ENCODE measurements at regions not wholly inside any gene's neighbourhood (a gene's known extent, or its start where the extent isn't known, plus 50 kb on each side); places are given as distances from the start of the nearest gene placed in this dataset.

GRCh38 chrX:97790850-97791249 is 907.1 kb downstream of the RPA4 start:
- no peak for TF ChIP-seq CTCF (IDR thresholded peaks at IDR 0.05)
- H3K9me3 ChIP-seq (ENCODE audit: control insufficient read depth, insufficient read depth, low read length), result no peaks in the 10 kb centered on the region
- no peaks in the 10 kb centered on the region for H3K27me3 Mint-ChIP-seq (ENCODE audit: low read depth in 2 of 2)
- H3K36me3 ChIP-seq (ENCODE audit: control insufficient read depth, insufficient read depth, low read length), result no peaks in the 10 kb centered on the region
- no peaks in the 10 kb centered on the region for H3K36me3 Mint-ChIP-seq
- intact Hi-C loops (cut with micrococcal nuclease), result no loop called here
- H3K4me3 Mint-ChIP-seq, result no peak overlapping the region
- DNase-seq (no peak), ATAC-seq (peak in 1 of 3 donors; percentile 39)
- H3K27ac Mint-ChIP-seq, result no peak overlapping the region
- WGBS (ENCODE audit: insufficient coverage), result no CpG with 5 or more reads among the region's 1 CpG
- no peaks in the 10 kb centered on the region for H3K4me1 ChIP-seq (ENCODE audit: control insufficient read depth, insufficient read depth, low read length)
- H3K27ac ChIP-seq (ENCODE audit: low read length), result no peak overlapping the region
- H3K4me1 Mint-ChIP-seq, result peaks cover 0 to 9% of the 10 kb centered on the region in 2 donors
- no peak overlapping the region for H3K4me3 ChIP-seq (ENCODE audit: low read length)
- H3K9me3 Mint-ChIP-seq, result peaks cover 2 to 6% of the 10 kb centered on the region in 2 donors
- H3K27me3 ChIP-seq (ENCODE audit: control insufficient read depth, insufficient read depth, low read length), result no peaks in the 10 kb centered on the region

- no peak overlapping the region for H3K27ac ChIP-seq (ENCODE audit: low read length)
- TF ChIP-seq CTCF (IDR thresholded peaks at IDR 0.05), result no peak
- 94% methylated on average over 2 of the region's 2 CpGs for WGBS (ENCODE audit: insufficient coverage)
- H3K36me3 ChIP-seq (ENCODE audit: control insufficient read depth, insufficient read depth, low read length), result no peaks in the 10 kb centered on the region
- no peak overlapping the region for H3K4me3 ChIP-seq (ENCODE audit: low read length)
- no peaks in the 10 kb centered on the region for H3K27me3 Mint-ChIP-seq (ENCODE audit: low read depth in 2 of 2)
- no peaks in the 10 kb centered on the region for H3K4me1 Mint-ChIP-seq
- no peak for ATAC-seq
- no peaks in the 10 kb centered on the region for H3K4me1 ChIP-seq (ENCODE audit: control insufficient read depth, insufficient read depth, low read length)
- H3K36me3 Mint-ChIP-seq, result no peaks in the 10 kb centered on the region
- H3K9me3 Mint-ChIP-seq, result peaks cover 0 to 3% of the 10 kb centered on the region in 2 donors
- H3K4me3 Mint-ChIP-seq, result no peak overlapping the region
- DNase-seq, result no peak
- intact Hi-C loops (cut with micrococcal nuclease), result no loop called here
- no peaks in the 10 kb centered on the region for H3K27me3 ChIP-seq (ENCODE audit: control insufficient read depth, insufficient read depth, low read length)
- H3K9me3 ChIP-seq (ENCODE audit: control insufficient read depth, insufficient read depth, low read length), result no peaks in the 10 kb centered on the region
- H3K27ac Mint-ChIP-seq, result no peak overlapping the region
Measured at GRCh38 chrX:97797076-97797475, 913.4 kb downstream of the RPA4 start.

GRCh38 chrX:97806238-97806637 is 922.5 kb downstream of the RPA4 start:
- Histone ChIP-seq H3K27ac (ENCODE audit: low read length) (no peak overlapping the region), H3K9me3 (ENCODE audit: control insufficient read depth, insufficient read depth, low read length) (no peaks in the 10 kb centered on the region), H3K4me3 (ENCODE audit: low read length) (no peak overlapping the region), H3K27me3 (ENCODE audit: control insufficient read depth, insufficient read depth, low read length) (no peaks in the 10 kb centered on the region), H3K36me3 (ENCODE audit: control insufficient read depth, insufficient read depth, low read length) (no peaks in the 10 kb centered on the region), H3K4me1 (ENCODE audit: control insufficient read depth, insufficient read depth, low read length) (no peaks in the 10 kb centered on the region)
- Mint-ChIP-seq H3K27ac (no peak overlapping the region), H3K36me3 (no peaks in the 10 kb centered on the region), H3K27me3 (ENCODE audit: low read depth in 2 of 2) (no peaks in the 10 kb centered on the region), H3K4me3 (no peak overlapping the region), H3K9me3 (peaks cover 2 to 6% of the 10 kb centered on the region in 2 donors), H3K4me1 (no peaks in the 10 kb centered on the region)
- DNase-seq, result no peak
- ATAC-seq, result no peak
- intact Hi-C loops (cut with micrococcal nuclease), result no loop called here
- no peak for TF ChIP-seq CTCF (IDR thresholded peaks at IDR 0.05)
- WGBS (ENCODE audit: insufficient coverage), result 94% methylated on average over 3 of the region's 3 CpGs

GRCh38 chrX:97806946-97807345 is 923.2 kb downstream of the RPA4 start:
- no peak for TF ChIP-seq CTCF (IDR thresholded peaks at IDR 0.05)
- Mint-ChIP-seq H3K27ac (no peak overlapping the region), H3K9me3 (peaks cover 2 to 6% of the 10 kb centered on the region in 2 donors), H3K4me3 (no peak overlapping the region), H3K36me3 (no peaks in the 10 kb centered on the region), H3K27me3 (ENCODE audit: low read depth in 2 of 2) (no peaks in the 10 kb centered on the region), H3K4me1 (no peaks in the 10 kb centered on the region)
- no peaks in the 10 kb centered on the region for H3K9me3 ChIP-seq (ENCODE audit: control insufficient read depth, insufficient read depth, low read length)
- no peaks in the 10 kb centered on the region for H3K4me1 ChIP-seq (ENCODE audit: control insufficient read depth, insufficient read depth, low read length)
- WGBS (ENCODE audit: insufficient coverage), result no CpG with 5 or more reads among the region's 2 CpGs
- intact Hi-C loops (cut with micrococcal nuclease), result no loop called here
- DNase-seq (no peak), ATAC-seq (no peak)
- no peak overlapping the region for H3K27ac ChIP-seq (ENCODE audit: low read length)
- no peaks in the 10 kb centered on the region for H3K27me3 ChIP-seq (ENCODE audit: control insufficient read depth, insufficient read depth, low read length)
- H3K4me3 ChIP-seq (ENCODE audit: low read length), result no peak overlapping the region
- no peaks in the 10 kb centered on the region for H3K36me3 ChIP-seq (ENCODE audit: control insufficient read depth, insufficient read depth, low read length)

All from natural killer cell (primary cell).